ENCODE measurements at regions not wholly inside any gene's neighbourhood (a gene's known extent, or its start where the extent isn't known, plus 50 kb on each side); places are given as distances from the start of the nearest gene placed in this dataset.

GRCh38 chr4:125440814-125441213, 126.1 kb downstream of the FAT4 start:
- no peak for FAIRE-seq

GRCh38 chr4:125444166-125444565, 129.4 kb downstream of the FAT4 start:
- FAIRE-seq: no peak

DNA sequence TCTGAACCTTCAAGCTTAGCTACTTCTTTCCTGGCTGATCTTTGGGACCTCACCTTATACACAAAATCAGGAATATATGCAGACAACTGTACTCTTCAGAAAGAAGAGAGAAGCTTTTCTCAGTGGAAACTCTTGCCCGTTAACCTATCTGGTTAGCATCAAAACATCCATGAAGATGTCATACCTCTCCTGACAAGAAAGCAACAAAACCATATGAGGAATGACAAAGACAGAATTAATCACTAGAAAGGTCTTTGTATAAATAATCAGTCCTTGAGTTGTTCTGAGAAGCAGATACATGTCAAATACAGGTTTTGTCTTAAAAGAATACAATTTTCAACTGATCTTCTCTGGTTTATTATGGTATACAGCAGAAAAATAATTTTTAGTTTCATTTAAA, 130.8 kb downstream of the FAT4 start:
- no peak for FAIRE-seq

GRCh38 chr4:125447551-125448290, 133.0 kb downstream of the FAT4 start:
- no peak for FAIRE-seq

- no peak for FAIRE-seq
Measured at GRCh38 chr4:125456075-125456474, 141.3 kb downstream of the FAT4 start.

- FAIRE-seq: no peak
Measured at GRCh38 chr4:125459531-125459930, 144.8 kb downstream of the FAT4 start.

- FAIRE-seq: no peak
Measured at GRCh38 chr4:125461676-125462363, 147.1 kb downstream of the FAT4 start.

- FAIRE-seq: no peak
Measured at GRCh38 chr4:125464146-125464545, 149.4 kb downstream of the FAT4 start.

DNA sequence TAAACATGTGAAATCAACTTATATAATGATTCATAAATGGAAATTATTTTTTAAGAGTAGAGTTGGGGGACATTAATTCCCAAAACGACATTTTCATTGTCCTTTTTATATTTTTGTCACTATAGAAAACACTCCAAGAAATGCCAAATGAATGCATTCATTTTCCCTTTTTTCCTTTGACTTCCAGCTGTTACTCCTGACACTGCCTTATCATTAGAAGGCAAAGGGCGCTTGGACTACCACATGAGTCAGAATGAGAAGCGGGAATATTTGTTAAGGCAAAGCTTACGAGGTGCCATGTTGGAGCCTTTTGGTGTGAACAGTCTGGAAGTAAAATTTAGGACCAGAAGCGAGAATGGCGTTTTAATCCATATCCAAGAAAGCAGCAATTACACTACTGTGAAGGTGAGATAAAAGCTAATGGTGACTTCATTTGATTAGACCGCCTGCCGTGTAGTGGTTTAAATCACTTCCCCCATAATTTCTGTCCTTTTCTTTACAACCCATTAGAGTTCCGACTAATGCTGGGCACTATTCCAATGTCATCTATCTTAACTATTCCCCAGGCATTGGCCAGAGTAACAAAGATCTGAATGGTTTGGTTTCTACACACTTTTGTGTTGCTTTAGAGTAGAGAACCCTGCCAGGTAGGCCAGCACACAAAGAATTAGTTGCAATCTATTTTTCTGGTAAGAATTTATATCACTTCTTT, 166.7 kb downstream of the FAT4 start:
- FAIRE-seq: no peak

- FAIRE-seq: no peak
Measured at GRCh38 chr4:125482822-125483221, 168.1 kb downstream of the FAT4 start.

GRCh38 chr4:125483278-125483677, 168.5 kb downstream of the FAT4 start:
- FAIRE-seq: no peak

- FAIRE-seq: peak; percentile 55
Measured at GRCh38 chr4:125484912-125485311, 170.2 kb downstream of the FAT4 start.

GRCh38 chr4:125486351-125486750, 171.6 kb downstream of the FAT4 start:
- FAIRE-seq: no peak

- FAIRE-seq: no peak
Measured at GRCh38 chr4:125489952-125490690, 175.4 kb downstream of the FAT4 start.

GRCh38 chr4:125492957-125493356, 178.2 kb downstream of the FAT4 start:
- no peak for FAIRE-seq

- FAIRE-seq: no peak
Measured at GRCh38 chr4:125497861-125498260, 183.1 kb downstream of the FAT4 start.

DNA sequence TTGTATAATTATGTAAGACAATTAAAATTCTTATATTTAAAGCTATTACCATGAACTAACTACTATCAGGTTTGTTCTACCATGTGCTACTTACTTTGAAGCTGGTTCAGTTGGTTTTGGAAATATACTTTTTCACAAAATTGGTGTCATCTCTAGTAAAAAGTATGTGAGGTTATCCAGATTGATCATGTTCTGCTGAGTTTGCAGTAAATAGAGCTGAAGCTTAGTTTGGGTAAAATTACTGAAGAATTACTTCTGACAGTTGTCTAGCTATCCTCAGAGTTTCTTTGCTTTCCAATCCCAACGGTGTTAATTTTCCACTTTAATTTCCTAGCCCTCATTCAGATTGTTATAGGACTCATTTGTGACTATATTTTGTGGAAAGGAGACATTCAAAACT, 184.2 kb downstream of the FAT4 start:
- no peak for FAIRE-seq

DNA sequence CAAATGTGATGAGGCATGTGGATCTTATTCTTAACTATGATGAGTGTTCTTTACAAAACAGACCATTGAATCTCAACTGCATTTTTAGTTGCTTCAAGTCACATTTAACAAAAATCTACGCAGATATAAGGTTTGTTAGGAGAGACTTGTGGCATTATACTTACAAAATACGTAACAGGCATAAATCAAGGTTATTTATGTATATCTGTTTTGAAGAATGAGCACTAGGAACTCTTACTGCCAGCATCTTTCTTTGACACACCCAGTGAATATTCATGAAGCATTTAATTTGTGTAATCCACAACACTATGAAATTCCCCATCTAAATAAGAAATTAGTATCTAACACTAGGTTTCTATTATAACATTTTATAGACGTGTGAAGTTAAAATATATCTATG, 186.3 kb downstream of the FAT4 start:
- FAIRE-seq: no peak

DNA sequence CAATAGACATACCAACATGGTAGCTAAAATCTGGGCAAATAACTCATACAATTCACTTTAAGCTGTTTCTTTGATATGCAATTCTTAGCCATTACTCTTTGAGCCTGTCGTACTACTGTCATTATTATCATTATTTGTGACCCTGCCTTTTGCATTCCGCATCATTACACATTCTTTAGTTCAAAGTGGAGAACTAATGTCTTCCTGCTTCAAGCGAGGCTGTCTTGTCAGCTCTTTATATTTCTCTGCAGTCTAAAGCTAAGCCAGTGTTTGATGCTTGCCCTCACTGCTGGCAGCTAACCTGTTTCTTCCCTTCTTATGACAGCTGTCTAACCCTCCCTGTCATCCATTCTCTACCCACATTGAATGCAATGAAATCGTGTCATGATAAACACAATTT, 186.8 kb downstream of the FAT4 start:
- FAIRE-seq: no peak

DNA sequence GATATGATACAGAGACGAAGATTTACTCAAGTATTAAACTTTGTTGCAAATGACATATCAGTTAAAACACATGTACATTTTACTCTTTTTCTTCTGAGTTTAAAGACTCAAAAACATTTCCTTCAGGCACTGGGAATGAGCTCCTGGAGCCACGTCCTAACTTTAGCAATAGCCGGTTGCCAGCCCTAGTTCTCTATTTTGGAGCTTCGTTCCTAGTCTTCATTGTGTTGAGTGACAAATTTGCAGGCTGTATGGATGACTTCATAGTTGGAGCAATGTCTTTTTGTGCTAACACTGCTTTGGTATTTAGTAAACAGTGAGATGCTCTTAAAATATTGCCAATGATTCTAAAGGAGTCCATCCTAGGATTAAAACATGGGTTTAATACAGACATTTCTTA, 190.9 kb downstream of the FAT4 start:
- FAIRE-seq: no peak

- no peak for FAIRE-seq
Measured at GRCh38 chr4:125507141-125507540, 192.4 kb downstream of the FAT4 start.

- FAIRE-seq: no peak
Measured at GRCh38 chr4:125511715-125512114, 197.0 kb downstream of the FAT4 start.

- FAIRE-seq: no peak
Measured at GRCh38 chr4:125515016-125515415, 200.3 kb downstream of the FAT4 start.

Data from endometrium (tissue), 2 donors.